ENCODE measurements at regions not wholly inside any gene's neighbourhood (a gene's known extent, or its start where the extent isn't known, plus 50 kb on each side); places are given as distances from the start of the nearest gene placed in this dataset.

- no peaks in the 10 kb centered on the region for H3K4me1 ChIP-seq (ENCODE audit: insufficient read depth, low read length)
- no peak overlapping the region for H3K27ac ChIP-seq (ENCODE audit: extremely low read length, insufficient read depth, low read length)
- H3K9ac ChIP-seq (ENCODE audit: insufficient read depth, low read depth, low read length) = no peak overlapping the region
- H3K27me3 ChIP-seq (ENCODE audit: control insufficient read depth in 1 of 2, insufficient read depth in 2 of 2, low read length in 2 of 2) = no peaks in the 10 kb centered on the region
- FAIRE-seq (no peak), DNase-seq (ENCODE audit: low spot score) (no peak), ATAC-seq (no peak)
- H3K4me2 ChIP-seq (ENCODE audit: low read depth, low read length) = no peak overlapping the region
- TF ChIP-seq, protein P1, sequence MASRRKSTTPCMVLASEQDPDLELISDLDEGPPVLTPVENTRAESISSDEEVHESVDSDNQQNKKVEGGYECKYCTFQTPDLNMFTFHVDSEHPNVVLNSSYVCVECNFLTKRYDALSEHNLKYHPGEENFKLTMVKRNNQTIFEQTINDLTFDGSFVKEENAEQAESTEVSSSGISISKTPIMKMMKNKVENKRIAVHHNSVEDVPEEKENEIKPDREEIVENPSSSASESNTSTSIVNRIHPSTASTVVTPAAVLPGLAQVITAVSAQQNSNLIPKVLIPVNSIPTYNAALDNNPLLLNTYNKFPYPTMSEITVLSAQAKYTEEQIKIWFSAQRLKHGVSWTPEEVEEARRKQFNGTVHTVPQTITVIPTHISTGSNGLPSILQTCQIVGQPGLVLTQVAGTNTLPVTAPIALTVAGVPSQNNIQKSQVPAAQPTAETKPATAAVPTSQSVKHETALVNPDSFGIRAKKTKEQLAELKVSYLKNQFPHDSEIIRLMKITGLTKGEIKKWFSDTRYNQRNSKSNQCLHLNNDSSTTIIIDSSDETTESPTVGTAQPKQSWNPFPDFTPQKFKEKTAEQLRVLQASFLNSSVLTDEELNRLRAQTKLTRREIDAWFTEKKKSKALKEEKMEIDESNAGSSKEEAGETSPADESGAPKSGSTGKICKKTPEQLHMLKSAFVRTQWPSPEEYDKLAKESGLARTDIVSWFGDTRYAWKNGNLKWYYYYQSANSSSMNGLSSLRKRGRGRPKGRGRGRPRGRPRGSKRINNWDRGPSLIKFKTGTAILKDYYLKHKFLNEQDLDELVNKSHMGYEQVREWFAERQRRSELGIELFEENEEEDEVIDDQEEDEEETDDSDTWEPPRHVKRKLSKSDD (CRISPR knock-in tag; IDR thresholded peaks at IDR 0.05; ENCODE audit: low read depth) = no peak
- TF ChIP-seq MXD4 (CRISPR knock-in tag; IDR thresholded peaks at IDR 0.05) (no peak), ZFP41 (CRISPR knock-in tag; IDR thresholded peaks at IDR 0.05; ENCODE audit: borderline replicate concordance) (no peak), ZNF616 (CRISPR knock-in tag; IDR thresholded peaks at IDR 0.05; ENCODE audit: low read depth) (no peak), ZNF672 (CRISPR knock-in tag; IDR thresholded peaks at IDR 0.05) (no peak), PAX8 (CRISPR knock-in tag; IDR thresholded peaks at IDR 0.05; ENCODE audit: borderline replicate concordance) (no peak), SALL2 (CRISPR knock-in tag; IDR thresholded peaks at IDR 0.05) (no peak), KDM2A (CRISPR knock-in tag; IDR thresholded peaks at IDR 0.05; ENCODE audit: borderline replicate concordance, low read depth) (no peak), TBX3 (IDR thresholded peaks at IDR 0.05; ENCODE audit: borderline replicate concordance) (no peak), CCDC6 (CRISPR knock-in tag; IDR thresholded peaks at IDR 0.05) (no peak), AHR (CRISPR knock-in tag; IDR thresholded peaks at IDR 0.05) (no peak), ZNF275 (CRISPR knock-in tag; IDR thresholded peaks at IDR 0.05; ENCODE audit: borderline replicate concordance) (no peak), CBX1 (IDR thresholded peaks at IDR 0.05; ENCODE audit: low read depth) (no peak), CTCF (CRISPR knock-in tag; IDR thresholded peaks at IDR 0.05) (no peak), PRPF4 (IDR thresholded peaks at IDR 0.05; ENCODE audit: low read depth, low read length, poor library complexity, severe bottlenecking) (no peak), ZNF879 (CRISPR knock-in tag; IDR thresholded peaks at IDR 0.05) (no peak), THAP11 (CRISPR knock-in tag; IDR thresholded peaks at IDR 0.05) (no peak), ZNF691 (CRISPR knock-in tag; IDR thresholded peaks at IDR 0.05; ENCODE audit: borderline replicate concordance, low read depth) (no peak), ZFAT (CRISPR knock-in tag; conservative IDR thresholded peaks at IDR 0.05) (no peak), ZNF383 (CRISPR knock-in tag; IDR thresholded peaks at IDR 0.05; ENCODE audit: borderline replicate concordance) (no peak)
- WGBS (ENCODE audit: low lambda C conversion rate) = 11% methylated on average over 1 of the region's 1 CpG
- in situ Hi-C loops (cut with HindIII; ENCODE audit: extremely low pct_ligation_motif_present, low pct_unique_long_range_greater_than_20kb) = no loop called here
- BruUV-seq (replicated peaks) = no TSS peak
- ChIA-PET POLR2A (no interaction called here), CTCF (ENCODE audit: low intra/inter-chr PET ratio, low total read pairs) (no interaction called here)
- no peaks in the 10 kb centered on the region for H3K36me3 ChIP-seq (replicated peaks in 1 of 2; ENCODE audit: control insufficient read depth in 1 of 2, insufficient read depth in 2 of 2, low read length in 2 of 2)
- intact Hi-C loops (cut with micrococcal nuclease; ENCODE audit: unreplicated experiment) = no loop called here
- peaks cover 11% of the 10 kb centered on the region; the same call in 1 of the 2 replicates for H3K9me3 ChIP-seq (ENCODE audit: low read length)
- no peaks in the 10 kb centered on the region for H4K20me1 ChIP-seq (ENCODE audit: insufficient read depth, low read length)
- H3K4me3 ChIP-seq (replicated peaks in 1 of 3; ENCODE audit: insufficient read depth in 1 of 3, low read depth in 2 of 3, low read length in 3 of 3) = no peak overlapping the region
- no peak overlapping the region for H2AFZ ChIP-seq (ENCODE audit: low read length)
- H3K79me2 ChIP-seq (ENCODE audit: insufficient read depth, low read length) = no peaks in the 10 kb centered on the region
Observed at GRCh38 chr1:199403531-199404116, 623.9 kb upstream of the NR5A2 start.
